GM19324 (cell line): ENCODE measurements at regions not wholly inside any gene's neighbourhood (a gene's known extent, or its start where the extent isn't known, plus 50 kb on each side); places are given as distances from the start of the nearest gene placed in this dataset.

Experiments used
- ATAC-seq: cut with Tn5 transposase; IDR thresholded peaks from one replicate; pipeline ENCODE4 v1.9.1; 2021; ENCODE audit warnings: mild to moderate bottlenecking, moderate library complexity; ENCODE audit not compliant: unreplicated experiment, low FRiP score

GRCh38 chr14:71638523-71639196, 293.6 kb upstream of the RGS6 start:
- ATAC-seq, result no peak

- ATAC-seq, result no peak
These were observed 289.5 kb upstream of the RGS6 start for GRCh38 chr14:71642715-71643114.

GRCh38 chr14:71645656-71646055, 286.6 kb upstream of the RGS6 start:
- ATAC-seq, result no peak

- no peak for ATAC-seq
These were observed 285.7 kb upstream of the RGS6 start for GRCh38 chr14:71646518-71646917.

GRCh38 chr14:71647086-71647784, 285.0 kb upstream of the RGS6 start:
- no peak for ATAC-seq

GRCh38 chr14:71648725-71649124, 283.5 kb upstream of the RGS6 start:
- no peak for ATAC-seq

GRCh38 chr14:71650187-71650755, 282.0 kb upstream of the RGS6 start:
- ATAC-seq, result no peak

- ATAC-seq, result no peak
These were observed 281.0 kb upstream of the RGS6 start for GRCh38 chr14:71651228-71651627.

- ATAC-seq, result no peak
These were observed 279.9 kb upstream of the RGS6 start for GRCh38 chr14:71652368-71652767.

- ATAC-seq, result no peak
These were observed 277.4 kb upstream of the RGS6 start for GRCh38 chr14:71654810-71655209.

- no peak for ATAC-seq
These were observed 273.9 kb upstream of the RGS6 start for GRCh38 chr14:71658261-71658860.

- ATAC-seq, result no peak
These were observed 273.1 kb upstream of the RGS6 start for GRCh38 chr14:71659159-71659558.

GRCh38 chr14:71661441-71661840, 270.8 kb upstream of the RGS6 start:
- no peak for ATAC-seq

GRCh38 chr14:71662291-71662790, 269.9 kb upstream of the RGS6 start:
- ATAC-seq, result no peak

- no peak for ATAC-seq
These were observed 267.1 kb upstream of the RGS6 start for GRCh38 chr14:71665157-71665556.

GRCh38 chr14:71665781-71666180, 266.4 kb upstream of the RGS6 start:
- no peak for ATAC-seq

- ATAC-seq, result no peak
These were observed 265.6 kb upstream of the RGS6 start for GRCh38 chr14:71666571-71667145.

GRCh38 chr14:71668186-71668912, 263.9 kb upstream of the RGS6 start:
- ATAC-seq, result no peak

GRCh38 chr14:71672596-71672995, 259.6 kb upstream of the RGS6 start:
- ATAC-seq, result no peak

GRCh38 chr14:71675126-71675899, 256.9 kb upstream of the RGS6 start:
- no peak for ATAC-seq
